B cell (primary cell): ENCODE measurements at regions not wholly inside any gene's neighbourhood (a gene's known extent, or its start where the extent isn't known, plus 50 kb on each side); places are given as distances from the start of the nearest gene placed in this dataset.

ENCODE experiments used
- ATAC-seq: fragments of 200-7000 bp; cut with Tn5 transposase; one replicate; pipeline ENCODE4 v1.10.0; 2021; ENCODE audit warnings: low read depth, mild to moderate bottlenecking, moderate number of reproducible peaks, moderate library complexity
- CTCF ChIA-PET: fragments of 350-600 bp; sonication (Branson Sonifier 250); formaldehyde crosslinking; loops from one replicate; lab custom pipeline; 2021; ENCODE audit warnings: antibody characterized with exemption, inconsistent platforms; lab: Charles Lee
- POLR2A ChIA-PET: fragments of 350-600 bp; sonication (Branson Sonifier 250); formaldehyde crosslinking; loops from one replicate; lab custom pipeline; 2021; ENCODE audit warnings: antibody characterized with exemption; lab: Charles Lee
- DNase-seq: peaks from one replicate; pipeline ENCODE4 v3.0.0; 2013
- H2AFZ ChIP-seq: 2 replicates; pipeline ENCODE4 v1.6.1; 2012; ENCODE audit warnings: mild to moderate bottlenecking, low read depth, low read length; ENCODE audit not compliant: insufficient read depth, poor library complexity, severe bottlenecking
- H3K27ac ChIP-seq, 2 donors: 1 replicate in 1 of 2; 2 replicates in 1 of 2; pipeline ENCODE4 v1.5.1; 2012 to 2013; ENCODE audit warnings: low read length in 2 of 2, mild to moderate bottlenecking in 2 of 2, moderate library complexity in 1 of 2
- H3K27me3 ChIP-seq, 4 experiments: fragments of 200-600 bp in 1 of 4; sonication (generic) in 1 of 4; replicated peaks in 1 of 4; 1 replicate in 2 of 4; 2 replicates in 2 of 4; pipeline versions ENCODE4 v1.6.1 to v1.7.0; 2013 to 2016; ENCODE audit warnings: low read length in 3 of 4, mild to moderate bottlenecking in 2 of 4, mixed read lengths in 1 of 4, moderate library complexity in 1 of 4; ENCODE audit not compliant: insufficient read depth in 4 of 4, control insufficient read depth in 3 of 4; ENCODE audit errors: control extremely low read depth in 1 of 4
- H3K36me3 ChIP-seq, 2 experiments: replicated peaks in 1 of 2; 1 replicate in 1 of 2; 2 replicates in 1 of 2; pipeline versions ENCODE4 v1.6.1 to v1.7.1; 2013; ENCODE audit warnings: low read length in 1 of 2; ENCODE audit not compliant: insufficient read depth in 2 of 2, control insufficient read depth in 1 of 2; ENCODE audit errors: control extremely low read depth in 1 of 2, extremely low read depth in 1 of 2
- H3K4me1 ChIP-seq, 2 donors: fragments of 200-600 bp in 1 of 2; sonication (generic) in 1 of 2; 1 replicate in 1 of 2; 2 replicates in 1 of 2; pipeline versions ENCODE4 v1.5.1 to v1.6.1; 2013 to 2017; ENCODE audit warnings: low read length in 2 of 2; ENCODE audit not compliant: control insufficient read depth in 2 of 2, insufficient read depth in 2 of 2
- H3K4me2 ChIP-seq: replicated peaks from 2 replicates; pipeline ENCODE3; 2012; ENCODE audit warnings: mild to moderate bottlenecking, low read depth, low read length; ENCODE audit not compliant: poor library complexity, severe bottlenecking
- H3K4me3 ChIP-seq, 5 experiments: fragments of 200-600 bp in 1 of 5; sonication (generic) in 1 of 5; 1 replicate in 3 of 5; 2 replicates in 2 of 5; pipeline versions ENCODE4 v1.5.1 to v1.7.0; 2011 to 2016; ENCODE audit warnings: low read length in 4 of 5, mild to moderate bottlenecking in 4 of 5, low read depth in 2 of 5, control low read depth in 1 of 5, moderate library complexity in 1 of 5; ENCODE audit not compliant: insufficient read depth in 1 of 5; ENCODE audit errors: control extremely low read depth in 1 of 5, extremely low read depth in 1 of 5
- H3K79me2 ChIP-seq: fragments of 200-600 bp; sonication (generic); one replicate; pipeline ENCODE4 v1.6.0; 2016; ENCODE audit warnings: low read length; ENCODE audit not compliant: control insufficient read depth, insufficient read depth
- H3K9ac ChIP-seq: fragments of 200-600 bp; sonication (generic); 2 replicates; pipeline ENCODE4 v1.6.1; 2017; ENCODE audit warnings: mild to moderate bottlenecking, low read length, moderate library complexity
- H3K9me3 ChIP-seq, 3 donors: one replicate each; pipeline versions ENCODE4 v1.6.1 to v1.7.1; 2013; ENCODE audit warnings: low read length in 2 of 3; ENCODE audit not compliant: control insufficient read depth in 2 of 3, insufficient read depth in 1 of 3; ENCODE audit errors: control extremely low read depth in 1 of 3
- H4K20me1 ChIP-seq: 2 replicates; pipeline ENCODE4 v1.6.0; 2012; ENCODE audit warnings: mild to moderate bottlenecking, low read length; ENCODE audit not compliant: insufficient read depth, control insufficient read depth, poor library complexity, severe bottlenecking
- H3K27ac Mint-ChIP-seq: one replicate; pipeline ENCODE4 v1.8.0; 2021; ENCODE audit warnings: mixed read lengths
- H3K27me3 Mint-ChIP-seq: one replicate; pipeline ENCODE4 v1.8.0; 2021; ENCODE audit warnings: mixed read lengths
- H3K4me1 Mint-ChIP-seq: one replicate; pipeline ENCODE4 v1.8.0; 2021; ENCODE audit warnings: mixed read lengths
- H3K4me3 Mint-ChIP-seq: one replicate; pipeline ENCODE4 v1.8.0; 2021; ENCODE audit warnings: mixed read lengths
- H3K9me3 Mint-ChIP-seq: one replicate; pipeline ENCODE4 v1.8.0; 2022; ENCODE audit warnings: mixed read lengths; ENCODE audit not compliant: insufficient read depth
- EZH2 ChIP-seq: IDR thresholded peaks from 2 replicates; pipeline ENCODE4 v1.6.1; 2012; ENCODE audit warnings: borderline replicate concordance, low read depth, mild to moderate bottlenecking, moderate library complexity, low read length; ENCODE audit not compliant: insufficient read depth, poor library complexity, severe bottlenecking
- WGBS: methylation state at CpG from one replicate; pipeline ENCODE4 v1.1.5; 2013; ENCODE audit warnings: missing lambda C conversion rate; ENCODE audit not compliant: insufficient coverage; 5-methylcytosine and 5-hydroxymethylcytosine counted together
- intact Hi-C: fragments of 100-400 bp; cut with micrococcal nuclease; formaldehyde crosslinking; loops from one replicate; pipeline ENCODE4 v1.10.0; 2022
- TF ChIP-seq, protein P1 (sequence below): fragments of 200-600 bp; IDR thresholded peaks from one replicate; pipeline ENCODE4 v1.8.0; 2022; ENCODE audit warnings: antibody characterized with exemption, mild to moderate bottlenecking

- intact Hi-C loops, result no loop called here
- no peaks in the 10 kb centered on the region for H3K36me3 ChIP-seq
- no peak overlapping the region for H3K27ac Mint-ChIP-seq
- WGBS, result 100% methylated on average over 1 of the region's 2 CpGs
- H4K20me1 ChIP-seq, result no peaks in the 10 kb centered on the region
- H3K27me3 ChIP-seq, result peaks cover 0 to 16% (median 2%) of the 10 kb centered on the region in 4 experiments
- H3K4me1 Mint-ChIP-seq, result no peaks in the 10 kb centered on the region
- H3K9ac ChIP-seq, result no peak overlapping the region
- ChIA-PET POLR2A (no interaction called here), CTCF (no interaction called here)
- H2AFZ ChIP-seq, result no peak overlapping the region
- H3K27ac ChIP-seq, result no peak overlapping the region
- no peak overlapping the region for H3K4me2 ChIP-seq
- DNase-seq (no peak), ATAC-seq (no peak)
- H3K9me3 ChIP-seq, result no peaks in the 10 kb centered on the region
- peaks cover 27% of the 10 kb centered on the region for H3K27me3 Mint-ChIP-seq
- no peak overlapping the region for H3K4me3 Mint-ChIP-seq
- no peak overlapping the region for H3K4me3 ChIP-seq
- no peaks in the 10 kb centered on the region for H3K79me2 ChIP-seq
- H3K4me1 ChIP-seq, result no peaks in the 10 kb centered on the region
- H3K9me3 Mint-ChIP-seq, result no peaks in the 10 kb centered on the region
- no peak for TF ChIP-seq EZH2
- TF ChIP-seq, protein P1, sequence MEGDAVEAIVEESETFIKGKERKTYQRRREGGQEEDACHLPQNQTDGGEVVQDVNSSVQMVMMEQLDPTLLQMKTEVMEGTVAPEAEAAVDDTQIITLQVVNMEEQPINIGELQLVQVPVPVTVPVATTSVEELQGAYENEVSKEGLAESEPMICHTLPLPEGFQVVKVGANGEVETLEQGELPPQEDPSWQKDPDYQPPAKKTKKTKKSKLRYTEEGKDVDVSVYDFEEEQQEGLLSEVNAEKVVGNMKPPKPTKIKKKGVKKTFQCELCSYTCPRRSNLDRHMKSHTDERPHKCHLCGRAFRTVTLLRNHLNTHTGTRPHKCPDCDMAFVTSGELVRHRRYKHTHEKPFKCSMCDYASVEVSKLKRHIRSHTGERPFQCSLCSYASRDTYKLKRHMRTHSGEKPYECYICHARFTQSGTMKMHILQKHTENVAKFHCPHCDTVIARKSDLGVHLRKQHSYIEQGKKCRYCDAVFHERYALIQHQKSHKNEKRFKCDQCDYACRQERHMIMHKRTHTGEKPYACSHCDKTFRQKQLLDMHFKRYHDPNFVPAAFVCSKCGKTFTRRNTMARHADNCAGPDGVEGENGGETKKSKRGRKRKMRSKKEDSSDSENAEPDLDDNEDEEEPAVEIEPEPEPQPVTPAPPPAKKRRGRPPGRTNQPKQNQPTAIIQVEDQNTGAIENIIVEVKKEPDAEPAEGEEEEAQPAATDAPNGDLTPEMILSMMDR, result no peak
Observed at GRCh38 chr18:51339856-51340255, 142.4 kb upstream of the MEX3C start.

GRCh38 chr18:51340332-51340731 is 142.9 kb upstream of the MEX3C start:
- Histone ChIP-seq H3K9me3 (no peaks in the 10 kb centered on the region), H3K4me3 (no peak overlapping the region), H3K4me2 (no peak overlapping the region), H3K36me3 (no peaks in the 10 kb centered on the region), H3K4me1 (no peaks in the 10 kb centered on the region), H4K20me1 (no peaks in the 10 kb centered on the region), H3K79me2 (no peaks in the 10 kb centered on the region), H2AFZ (no peak overlapping the region), H3K27me3 (peaks cover 0 to 16% (median 2%) of the 10 kb centered on the region in 4 experiments), H3K9ac (no peak overlapping the region), H3K27ac (no peak overlapping the region)
- CTCF ChIA-PET, result no interaction called here
- H3K9me3 Mint-ChIP-seq, result peaks cover 2% of the 10 kb centered on the region
- H3K27ac Mint-ChIP-seq, result no peak overlapping the region
- intact Hi-C loops, result no loop called here
- no peak for TF ChIP-seq EZH2
- TF ChIP-seq, protein P1, result no peak
- POLR2A ChIA-PET, result no interaction called here
- H3K27me3 Mint-ChIP-seq, result peaks cover 30% of the 10 kb centered on the region
- WGBS, result no CpG with 5 or more reads among the region's 1 CpG
- no peak overlapping the region for H3K4me3 Mint-ChIP-seq
- no peak for DNase-seq
- no peaks in the 10 kb centered on the region for H3K4me1 Mint-ChIP-seq
- ATAC-seq, result no peak
